Esophagus squamous epithelium (tissue), 5 donors: ENCODE measurements at regions not wholly inside any gene's neighbourhood (a gene's known extent, or its start where the extent isn't known, plus 50 kb on each side); places are given as distances from the start of the nearest gene placed in this dataset.

Source experiments
- DNase-seq: peaks from one replicate; lab custom pipeline; 2025; lab: John Stamatoyannopoulos, UW
- H3K27ac ChIP-seq, 4 donors: fragments of 200-600 bp; sonication (generic); one replicate each; pipeline ENCODE4 v1.5.1; 2016 to 2019; ENCODE audit warnings: mild to moderate bottlenecking in 1 of 4
- H3K27me3 ChIP-seq, 4 donors: fragments of 200-600 bp; sonication (generic); 1 replicate in 3 of 4; 2 replicates in 1 of 4; pipeline versions ENCODE4 v1.5.1 to v1.6.0; 2017 to 2021; ENCODE audit warnings: antibody characterized with exemption in 1 of 4
- H3K36me3 ChIP-seq, 3 donors: fragments of 200-600 bp; sonication (generic); one replicate each; pipeline ENCODE4 v1.5.1; 2016 to 2019
- H3K4me1 ChIP-seq, 3 donors: fragments of 200-600 bp; sonication (generic); one replicate each; pipeline ENCODE4 v1.5.1; 2017 to 2019
- H3K4me3 ChIP-seq, 4 donors: fragments of 200-600 bp; sonication (generic); 1 replicate in 3 of 4; 2 replicates in 1 of 4; pipeline ENCODE4 v1.5.1; 2016 to 2019; ENCODE audit warnings: mild to moderate bottlenecking in 2 of 4, moderate library complexity in 1 of 4
- H3K9me3 ChIP-seq, 3 donors: fragments of 200-600 bp; sonication (generic); one replicate each; pipeline ENCODE4 v1.5.1; 2016 to 2019
- CTCF ChIP-seq, 6 experiments: fragments of 450-650 bp in 4 of 6; fragments of 200-600 bp in 2 of 6; sonication (generic) in 2 of 6; IDR thresholded peaks; one replicate each; pipeline ENCODE4 v1.5.1; 2016 to 2019; ENCODE audit warnings: antibody characterized with exemption in 6 of 6, mild to moderate bottlenecking in 4 of 6, moderate library complexity in 4 of 6
- POLR2A ChIP-seq, 4 donors: fragments of 450-650 bp; IDR thresholded peaks; one replicate each; pipeline ENCODE4 v1.6.1; 2017; ENCODE audit warnings: antibody characterized with exemption in 4 of 4, mild to moderate bottlenecking in 4 of 4, moderate library complexity in 3 of 4
- WGBS, 2 donors: methylation state at CpG; one replicate each; pipeline ENCODE4 v1.1.5; 2018; 5-methylcytosine and 5-hydroxymethylcytosine counted together
- intact Hi-C: fragments of 100-400 bp; cut with DNase I; formaldehyde crosslinking; loops from one replicate; pipeline ENCODE4 v1.15.0; 2022
- donor health status: DM: yes; HTN: yes; CAD: no.

- H3K36me3 ChIP-seq, result no peaks in the 10 kb centered on the region
- no peak for DNase-seq
- intact Hi-C loops, result no loop called here
- H3K4me3 ChIP-seq, result no peak overlapping the region
- no peaks in the 10 kb centered on the region for H3K27me3 ChIP-seq
- no peaks in the 10 kb centered on the region for H3K4me1 ChIP-seq
- TF ChIP-seq CTCF (IDR thresholded peaks at IDR 0.05) (no peak), POLR2A (IDR thresholded peaks at IDR 0.05) (no peak)
- no peak overlapping the region for H3K27ac ChIP-seq
- 42 to 65% methylated on average over 6 of the region's 6 CpGs for WGBS, 2 donors
- H3K9me3 ChIP-seq, result no peaks in the 10 kb centered on the region
Measured at GRCh38 chr2:175557810-175558377, 376.4 kb upstream of the ATP5MC3 start.

GRCh38 chr2:175553910-175554309 lies 372.4 kb upstream of the ATP5MC3 start:
- no peak for TF ChIP-seq POLR2A (IDR thresholded peaks at IDR 0.05)
- TF ChIP-seq CTCF (IDR thresholded peaks at IDR 0.05), result no peak
- DNase-seq, result no peak
- H3K4me3 ChIP-seq, result no peak overlapping the region
- no peaks in the 10 kb centered on the region for H3K27me3 ChIP-seq
- H3K27ac ChIP-seq, result no peak overlapping the region
- no peaks in the 10 kb centered on the region for H3K9me3 ChIP-seq
- intact Hi-C loops, result no loop called here
- H3K36me3 ChIP-seq, result no peaks in the 10 kb centered on the region
- 19 to 24% methylated on average over 2 of the region's 2 CpGs for WGBS, 2 donors
- H3K4me1 ChIP-seq, result no peaks in the 10 kb centered on the region

GRCh38 chr2:175552902-175553301 lies 371.4 kb upstream of the ATP5MC3 start:
- Histone ChIP-seq H3K9me3 (no peaks in the 10 kb centered on the region), H3K4me1 (no peaks in the 10 kb centered on the region), H3K27me3 (no peaks in the 10 kb centered on the region), H3K4me3 (no peak overlapping the region), H3K36me3 (no peaks in the 10 kb centered on the region), H3K27ac (no peak overlapping the region)
- TF ChIP-seq POLR2A (IDR thresholded peaks at IDR 0.05) (no peak), CTCF (IDR thresholded peaks at IDR 0.05) (no peak)
- DNase-seq, result no peak
- intact Hi-C loops, result no loop called here
- 21 to 25% methylated on average over 1 of the region's 1 CpG for WGBS, 2 donors

- no peak for DNase-seq
- no peaks in the 10 kb centered on the region for H3K4me1 ChIP-seq
- H3K27ac ChIP-seq, result no peak overlapping the region
- no peak for TF ChIP-seq POLR2A (IDR thresholded peaks at IDR 0.05)
- TF ChIP-seq CTCF (IDR thresholded peaks at IDR 0.05), result no peak
- WGBS, 2 donors, result 77 to 89% methylated on average over 3 of the region's 3 CpGs
- H3K4me3 ChIP-seq, result no peak overlapping the region
- no peaks in the 10 kb centered on the region for H3K36me3 ChIP-seq
- no peaks in the 10 kb centered on the region for H3K27me3 ChIP-seq
- H3K9me3 ChIP-seq, result no peaks in the 10 kb centered on the region
- intact Hi-C loops, result no loop called here
Measured at GRCh38 chr2:175540421-175540820, 358.9 kb upstream of the ATP5MC3 start.

GRCh38 chr2:175539122-175539521 lies 357.6 kb upstream of the ATP5MC3 start:
- WGBS, 2 donors, result 63 to 68% methylated on average over 4 of the region's 4 CpGs
- intact Hi-C loops, result no loop called here
- DNase-seq, result no peak

More at GRCh38 chr2:175539122-175539521, 357.6 kb upstream of the ATP5MC3 start:
- no peak overlapping the region for H3K4me3 ChIP-seq
- no peak for TF ChIP-seq POLR2A (IDR thresholded peaks at IDR 0.05)
- TF ChIP-seq CTCF (IDR thresholded peaks at IDR 0.05), result no peak
- no peaks in the 10 kb centered on the region for H3K4me1 ChIP-seq
- H3K9me3 ChIP-seq, result no peaks in the 10 kb centered on the region
- no peaks in the 10 kb centered on the region for H3K27me3 ChIP-seq
- H3K27ac ChIP-seq, result no peak overlapping the region
- H3K36me3 ChIP-seq, result no peaks in the 10 kb centered on the region
